WERI-Rb-1 (cell line): ENCODE measurements at regions not wholly inside any gene's neighbourhood (a gene's known extent, or its start where the extent isn't known, plus 50 kb on each side); places are given as distances from the start of the nearest gene placed in this dataset.

Experiments
- DNase-seq: peaks from one replicate; pipeline ENCODE4 v3.0.0-alpha.2; 2020
- H3K27ac ChIP-seq: fragments of 250-450 bp; sonication (Bioruptor Pico); 2 replicates; pipeline ENCODE4 v1.5.1; 2020; ENCODE audit warnings: mild to moderate bottlenecking, moderate library complexity
- H3K27me3 ChIP-seq: fragments of 250-450 bp; sonication (Bioruptor Pico); 2 replicates; pipeline ENCODE4 v1.5.1; 2021; ENCODE audit warnings: mild to moderate bottlenecking, low read depth, moderate library complexity; ENCODE audit not compliant: insufficient read depth, severe bottlenecking
- H3K36me3 ChIP-seq: fragments of 250-450 bp; sonication (Bioruptor Pico); 2 replicates; pipeline ENCODE4 v1.5.1; 2020; ENCODE audit warnings: mild to moderate bottlenecking, moderate library complexity
- H3K4me3 ChIP-seq: 2 replicates; pipeline ENCODE4 v1.5.1; 2011; ENCODE audit warnings: low read depth, mild to moderate bottlenecking, control low read depth, low read length
- H3K9me3 ChIP-seq: fragments of 250-450 bp; sonication (Bioruptor Pico); 2 replicates; pipeline ENCODE4 v1.5.1; 2021; ENCODE audit warnings: mild to moderate bottlenecking, moderate library complexity; ENCODE audit not compliant: severe bottlenecking
- TF ChIP-seq, protein P1 (sequence below): IDR thresholded peaks from 2 replicates; pipeline ENCODE4 v1.5.1; 2011; ENCODE audit warnings: low read depth, mild to moderate bottlenecking, control low read depth, inconsistent platforms, low read length

DNA sequence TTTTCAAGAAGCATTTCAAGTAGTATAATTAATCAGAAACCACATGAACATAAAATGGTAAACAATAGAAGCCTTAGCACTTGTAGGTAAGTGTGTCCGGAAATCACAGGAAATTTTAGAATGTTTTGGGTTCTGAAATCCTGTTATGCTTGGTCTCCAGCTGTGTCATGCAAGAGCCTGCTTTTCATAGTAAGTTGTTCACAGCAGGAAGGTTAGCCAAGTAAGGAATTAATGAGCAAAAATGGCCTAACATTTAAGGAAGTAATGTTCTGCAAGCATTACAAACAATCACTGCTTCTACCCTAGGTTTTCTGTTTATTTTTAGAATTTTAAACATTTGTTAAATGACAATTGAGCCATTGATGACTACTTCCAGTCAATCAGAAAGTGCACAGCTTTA lies 669.5 kb downstream of the SLCO4C1 start:
- Histone ChIP-seq H3K27me3 (no peaks in the 10 kb centered on the region), H3K9me3 (no peaks in the 10 kb centered on the region), H3K27ac (no peak overlapping the region), H3K36me3 (no peaks in the 10 kb centered on the region), H3K4me3 (no peak overlapping the region)
- TF ChIP-seq, protein P1, sequence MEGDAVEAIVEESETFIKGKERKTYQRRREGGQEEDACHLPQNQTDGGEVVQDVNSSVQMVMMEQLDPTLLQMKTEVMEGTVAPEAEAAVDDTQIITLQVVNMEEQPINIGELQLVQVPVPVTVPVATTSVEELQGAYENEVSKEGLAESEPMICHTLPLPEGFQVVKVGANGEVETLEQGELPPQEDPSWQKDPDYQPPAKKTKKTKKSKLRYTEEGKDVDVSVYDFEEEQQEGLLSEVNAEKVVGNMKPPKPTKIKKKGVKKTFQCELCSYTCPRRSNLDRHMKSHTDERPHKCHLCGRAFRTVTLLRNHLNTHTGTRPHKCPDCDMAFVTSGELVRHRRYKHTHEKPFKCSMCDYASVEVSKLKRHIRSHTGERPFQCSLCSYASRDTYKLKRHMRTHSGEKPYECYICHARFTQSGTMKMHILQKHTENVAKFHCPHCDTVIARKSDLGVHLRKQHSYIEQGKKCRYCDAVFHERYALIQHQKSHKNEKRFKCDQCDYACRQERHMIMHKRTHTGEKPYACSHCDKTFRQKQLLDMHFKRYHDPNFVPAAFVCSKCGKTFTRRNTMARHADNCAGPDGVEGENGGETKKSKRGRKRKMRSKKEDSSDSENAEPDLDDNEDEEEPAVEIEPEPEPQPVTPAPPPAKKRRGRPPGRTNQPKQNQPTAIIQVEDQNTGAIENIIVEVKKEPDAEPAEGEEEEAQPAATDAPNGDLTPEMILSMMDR, result no peak
- DNase-seq, result no peak

DNA sequence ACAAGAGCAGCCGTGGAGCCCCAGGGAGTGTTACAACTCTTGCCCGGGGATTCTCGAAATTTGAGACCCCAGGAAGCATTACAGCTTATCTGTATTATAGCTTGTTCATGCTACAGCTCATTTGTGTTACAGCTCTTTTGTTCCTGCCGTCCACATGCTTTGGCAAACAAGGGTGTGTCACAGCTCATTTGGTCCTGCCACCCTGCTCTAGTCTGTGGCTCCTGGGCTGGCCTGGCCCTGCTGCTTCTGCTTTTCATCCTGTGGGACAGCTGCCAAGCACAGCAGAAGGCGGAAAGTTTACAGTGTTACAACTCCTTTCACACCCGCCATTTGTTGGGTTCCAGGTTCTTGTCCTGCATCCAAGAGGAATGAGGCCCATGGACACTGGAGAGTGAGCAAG lies 685.0 kb downstream of the SLCO4C1 start:
- Histone ChIP-seq H3K9me3 (no peaks in the 10 kb centered on the region), H3K27ac (no peak overlapping the region), H3K27me3 (no peaks in the 10 kb centered on the region), H3K36me3 (no peaks in the 10 kb centered on the region), H3K4me3 (no peak overlapping the region)
- TF ChIP-seq, protein P1, result no peak
- DNase-seq, result no peak

DNA sequence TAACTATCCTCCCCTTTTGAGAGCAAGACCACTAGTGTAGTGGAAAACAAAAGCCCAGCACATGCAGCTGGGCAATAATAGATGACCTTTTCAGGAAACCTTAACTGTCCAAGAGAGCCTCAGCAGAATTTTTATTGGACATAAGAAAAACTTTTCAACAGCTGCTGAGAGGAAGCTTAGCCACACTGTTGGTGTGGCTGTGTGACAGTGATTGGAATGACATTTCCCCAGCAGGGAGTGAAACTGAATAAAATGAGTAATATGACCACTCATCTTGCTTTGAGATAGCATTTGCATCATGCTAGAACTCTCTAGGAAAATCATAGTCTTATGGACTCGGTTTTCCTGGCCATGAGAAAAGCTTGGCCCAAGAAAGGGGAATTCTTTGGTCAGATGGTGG lies 687.8 kb downstream of the SLCO4C1 start:
- Histone ChIP-seq H3K36me3 (no peaks in the 10 kb centered on the region), H3K27me3 (no peaks in the 10 kb centered on the region), H3K27ac (no peak overlapping the region), H3K9me3 (no peaks in the 10 kb centered on the region), H3K4me3 (no peak overlapping the region)
- no peak for DNase-seq
- TF ChIP-seq, protein P1, result no peak

DNA sequence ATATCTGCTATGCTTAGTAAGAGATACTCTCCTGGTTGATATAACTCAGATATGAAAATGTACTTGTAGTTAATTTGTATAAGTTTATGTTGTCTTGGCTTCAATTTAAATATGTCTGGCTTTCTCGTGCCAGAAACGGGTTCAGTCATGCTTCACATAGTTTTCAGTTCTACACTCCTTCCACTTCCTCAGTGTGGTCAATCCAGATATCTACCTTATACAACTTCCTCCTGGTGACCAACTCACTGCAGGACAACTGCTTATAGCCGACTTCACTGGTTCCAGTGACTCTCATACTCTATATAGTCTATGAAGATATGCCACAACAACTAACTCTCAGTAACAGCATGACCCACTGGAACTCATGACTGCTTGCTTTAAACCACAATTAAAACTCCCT lies 690.4 kb downstream of the SLCO4C1 start:
- Histone ChIP-seq H3K4me3 (no peak overlapping the region), H3K9me3 (no peaks in the 10 kb centered on the region), H3K27me3 (no peaks in the 10 kb centered on the region), H3K36me3 (no peaks in the 10 kb centered on the region), H3K27ac (no peak overlapping the region)
- TF ChIP-seq, protein P1, result no peak
- no peak for DNase-seq

DNA sequence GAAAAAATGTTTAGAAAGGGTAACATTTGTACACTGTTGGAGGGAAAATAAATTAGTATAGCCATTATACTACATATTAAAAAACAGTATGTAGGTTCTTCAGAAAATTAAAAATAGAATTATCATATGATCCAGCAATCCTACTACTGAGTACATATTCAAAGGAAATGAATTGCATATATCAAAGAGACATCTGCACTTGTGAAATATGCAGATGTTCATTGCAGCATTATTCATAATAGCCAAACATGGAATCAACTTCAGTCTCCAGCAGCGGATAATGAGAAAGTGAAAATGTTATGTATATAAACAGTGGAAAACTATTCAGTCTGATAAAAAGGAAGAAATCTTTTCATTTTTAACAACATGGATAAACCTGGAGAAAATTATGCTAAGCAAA lies 695.5 kb downstream of the SLCO4C1 start:
- Histone ChIP-seq H3K27me3 (no peaks in the 10 kb centered on the region), H3K36me3 (no peaks in the 10 kb centered on the region), H3K4me3 (no peak overlapping the region), H3K9me3 (peaks cover 1% of the 10 kb centered on the region), H3K27ac (no peak overlapping the region)
- TF ChIP-seq, protein P1, result no peak
- no peak for DNase-seq

DNA sequence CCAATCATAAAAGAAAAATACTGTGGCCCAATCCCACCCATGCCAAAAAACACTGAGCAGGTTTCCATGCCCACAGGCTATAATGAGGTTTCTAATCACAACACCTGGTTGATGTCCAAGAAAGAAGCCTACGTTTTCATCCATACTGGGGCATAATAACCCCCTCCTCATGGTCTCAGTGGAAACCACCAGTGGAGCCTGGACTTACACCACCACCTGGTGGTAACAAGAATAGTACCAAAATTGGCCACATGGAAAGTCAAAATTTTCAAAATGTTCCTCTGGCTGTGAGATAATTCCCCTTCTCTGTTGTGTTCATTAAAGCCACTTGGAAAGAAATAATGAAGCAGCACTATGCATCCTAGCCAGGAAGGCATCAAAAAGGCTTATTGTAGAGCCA lies 687.3 kb upstream of the ST8SIA4 start:
- Histone ChIP-seq H3K27ac (no peak overlapping the region), H3K4me3 (no peak overlapping the region), H3K9me3 (peaks cover 1% of the 10 kb centered on the region), H3K36me3 (no peaks in the 10 kb centered on the region), H3K27me3 (no peaks in the 10 kb centered on the region)
- peak; percentile 17 for DNase-seq
- TF ChIP-seq, protein P1, result peak; percentile 53
